ENCODE measurements at regions not wholly inside any gene's neighbourhood (a gene's known extent, or its start where the extent isn't known, plus 50 kb on each side); places are given as distances from the start of the nearest gene placed in this dataset.
"Not testable (repeated sequence)": the region's sequence is repeated elsewhere in the genome, so short reads cannot be mapped to it uniquely, and the experiment has no call there.

GRCh38 chr9:31490551-31491106 is 893.8 kb upstream of the ACO1 start:
- no peak for DNase-seq

GRCh38 chr9:31492229-31492628 is 892.2 kb upstream of the ACO1 start:
- no peak for DNase-seq

DNA sequence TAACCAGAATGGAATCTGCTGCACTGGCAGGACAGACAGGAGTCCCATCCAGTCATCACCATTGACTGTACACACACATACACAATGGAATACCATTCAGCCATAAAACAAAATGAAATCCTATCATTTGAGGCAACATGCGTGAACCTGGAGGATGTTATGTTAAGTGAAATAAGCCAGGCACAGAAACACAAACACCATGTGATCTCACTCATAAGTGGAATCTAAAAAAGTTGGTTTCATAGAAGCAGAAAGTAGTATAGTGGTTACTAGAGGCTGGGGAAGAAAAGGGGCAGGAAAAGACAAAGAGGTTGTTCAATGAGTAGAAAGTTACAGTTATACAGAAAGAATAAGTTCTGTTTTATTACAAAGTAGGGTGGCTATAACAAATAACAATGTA is 884.0 kb upstream of the ACO1 start:
- no peak for DNase-seq

GRCh38 chr9:31519011-31519410 is 865.4 kb upstream of the ACO1 start:
- peak; percentile 68 for DNase-seq

GRCh38 chr9:31519424-31519823 is 865.0 kb upstream of the ACO1 start:
- no peak for DNase-seq

- no peak for DNase-seq
Measured at GRCh38 chr9:31519826-31520225, 864.6 kb upstream of the ACO1 start.

- no peak for DNase-seq
Measured at GRCh38 chr9:31520301-31521085, 864.0 kb upstream of the ACO1 start.

DNA sequence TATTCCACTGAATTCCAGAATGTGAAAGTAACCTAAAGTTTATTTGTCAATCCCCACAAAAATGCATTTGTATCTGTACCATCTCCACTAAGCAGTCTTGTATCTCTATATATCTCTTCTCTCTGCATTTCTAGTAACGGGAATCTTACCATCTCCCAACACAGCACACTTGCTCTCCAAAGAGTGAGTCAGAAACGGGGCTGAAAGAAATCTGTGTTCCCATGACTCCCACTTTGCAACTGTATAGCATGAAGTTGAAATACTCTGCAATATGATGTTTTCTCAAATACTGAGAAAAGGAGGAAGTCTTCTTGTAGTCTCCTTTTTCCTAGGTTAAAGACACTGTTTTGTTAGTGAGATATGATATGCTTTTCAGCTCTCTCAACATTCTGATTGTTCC is 848.8 kb upstream of the ACO1 start:
- no peak for DNase-seq

- DNase-seq, result no peak
Measured at GRCh38 chr9:31536471-31536870, 848.0 kb upstream of the ACO1 start.

- DNase-seq, result no peak
Measured at GRCh38 chr9:31541721-31542281, 842.6 kb upstream of the ACO1 start.

DNA sequence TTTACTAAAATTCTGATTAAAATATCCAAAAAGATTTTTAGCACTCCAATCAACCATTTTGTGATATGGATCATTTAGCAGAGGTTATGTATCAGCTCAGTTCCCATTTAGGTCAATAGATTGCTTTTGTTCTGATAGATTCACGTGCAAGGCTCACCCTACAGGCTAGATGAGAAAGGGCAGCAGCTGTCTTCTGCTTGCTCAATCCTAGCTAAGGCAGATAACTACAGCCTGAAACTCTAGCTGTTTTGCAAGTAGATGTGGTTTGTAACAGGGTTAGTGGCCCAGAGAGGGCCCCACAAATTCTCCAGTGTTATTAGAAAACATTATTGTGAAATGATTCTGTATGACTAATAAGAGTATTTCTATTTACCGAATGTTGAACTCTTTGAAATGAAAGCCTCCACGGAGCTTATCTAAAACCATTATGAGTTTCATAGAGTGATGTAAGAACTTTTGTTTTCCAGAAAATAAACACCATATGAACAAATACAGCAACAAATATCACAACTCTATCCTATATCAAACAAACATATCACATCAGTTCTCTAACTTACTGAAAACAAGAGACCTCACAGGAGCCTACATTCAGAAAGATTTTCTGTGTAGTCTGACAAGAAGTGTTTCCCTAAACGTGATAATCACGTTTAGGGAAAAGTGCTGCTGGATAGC is 841.9 kb upstream of the ACO1 start:
- DNase-seq, result peak; percentile 64

- no peak for DNase-seq
Measured at GRCh38 chr9:31554941-31555340, 829.5 kb upstream of the ACO1 start.

GRCh38 chr9:31556667-31557463 is 827.6 kb upstream of the ACO1 start:
- no peak for DNase-seq

DNA sequence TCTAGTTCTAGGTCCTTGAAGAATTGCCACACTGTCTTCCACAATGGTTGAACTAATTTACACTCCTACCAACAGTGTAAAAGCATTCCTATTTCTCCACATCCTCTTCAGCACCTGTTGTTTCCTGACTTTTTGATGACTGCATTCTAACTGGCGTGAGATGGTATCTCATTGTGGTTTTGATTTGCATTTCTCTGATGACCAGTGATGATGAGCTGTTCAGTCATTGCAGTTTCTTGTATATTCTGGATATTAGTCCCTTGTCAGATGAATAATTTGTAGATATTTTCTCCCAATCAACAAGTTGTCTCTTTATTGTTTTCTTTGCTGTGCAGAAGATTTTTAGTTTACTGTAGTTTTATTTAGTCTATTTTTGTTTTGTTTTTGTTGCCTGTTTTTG is 812.3 kb upstream of the ACO1 start:
- not testable (repeated sequence) for DNase-seq

GRCh38 chr9:31573561-31573960 is 810.9 kb upstream of the ACO1 start:
- no peak for DNase-seq

DNA sequence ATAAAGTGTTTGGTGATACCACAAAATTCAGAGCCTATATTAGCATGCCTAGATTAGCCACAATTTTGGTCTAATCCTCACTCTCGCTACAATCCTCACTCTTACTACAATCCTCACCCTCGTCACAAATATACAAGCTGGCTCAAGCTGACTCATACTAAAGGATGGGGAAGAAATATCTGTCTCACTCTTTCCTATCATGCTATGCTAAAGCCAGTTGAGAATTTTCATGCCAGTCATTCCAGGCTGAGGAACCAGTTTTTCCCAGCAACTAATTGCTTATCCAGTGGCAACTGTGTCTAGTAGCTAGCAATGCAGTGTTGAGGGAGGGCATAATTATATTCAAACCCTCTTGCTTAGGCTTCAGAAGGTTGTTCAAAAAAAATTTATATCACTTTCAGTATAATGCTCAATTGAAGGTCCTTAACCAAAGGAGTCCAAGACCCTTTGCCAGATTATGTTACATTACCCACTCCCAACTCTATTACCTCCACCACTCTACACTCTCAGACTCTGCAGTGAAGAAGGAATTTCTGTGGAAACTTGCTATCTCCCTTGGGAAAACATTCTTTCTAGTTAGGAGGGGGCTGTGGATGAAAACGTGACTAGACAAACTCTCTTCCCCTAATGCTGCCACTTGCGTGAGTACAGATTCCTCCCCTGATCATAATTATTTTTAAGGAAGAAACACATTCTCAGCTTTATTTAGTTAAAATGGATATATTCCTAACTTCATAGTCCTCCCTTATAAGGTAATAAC is 810.3 kb upstream of the ACO1 start:
- DNase-seq, result no peak

GRCh38 chr9:31582071-31582470 is 802.4 kb upstream of the ACO1 start:
- no peak for DNase-seq

GRCh38 chr9:31582561-31582960 is 801.9 kb upstream of the ACO1 start:
- no peak for DNase-seq

DNA sequence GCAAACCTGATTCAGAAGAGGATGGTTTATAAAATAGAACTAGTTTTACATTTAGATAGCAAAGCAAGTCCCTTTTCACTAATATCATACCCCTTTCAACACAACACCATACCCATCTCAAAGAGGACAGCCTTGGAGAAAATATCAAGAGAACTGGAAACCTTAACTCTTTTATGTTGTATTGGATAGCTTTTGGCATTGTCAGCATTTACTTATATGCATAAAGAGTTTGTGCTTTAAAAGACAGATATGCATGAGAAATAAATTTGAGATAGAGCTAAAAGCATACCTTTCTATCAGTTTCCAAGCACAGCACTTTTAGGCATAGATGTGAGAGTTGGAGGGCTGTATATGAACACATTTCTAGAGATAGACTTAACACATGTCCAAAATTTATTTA is 799.3 kb upstream of the ACO1 start:
- DNase-seq, result no peak

- no peak for DNase-seq
Measured at GRCh38 chr9:31587146-31587545, 797.3 kb upstream of the ACO1 start.

GRCh38 chr9:31588006-31588405 is 796.4 kb upstream of the ACO1 start:
- DNase-seq, result no peak

DNA sequence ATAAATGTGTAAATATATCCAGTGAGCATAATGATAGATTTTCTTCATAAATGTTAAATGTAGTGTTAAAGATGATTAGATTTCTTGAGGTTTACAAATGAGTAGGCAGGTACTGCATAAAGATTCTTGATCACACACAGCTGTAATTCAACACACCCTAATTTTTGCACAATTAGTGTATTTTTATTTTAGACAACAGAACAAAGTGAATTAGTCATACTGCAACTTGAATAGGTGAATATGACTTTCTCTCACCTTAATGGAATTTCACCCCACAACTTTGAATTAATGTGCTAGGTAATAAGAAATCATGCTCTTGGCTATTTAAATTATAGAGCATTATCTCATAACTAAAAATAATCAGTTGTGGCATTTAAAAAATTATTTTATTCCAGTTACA is 795.7 kb upstream of the ACO1 start:
- DNase-seq, result no peak
